Islet precursor cell (in vitro differentiated cells): ENCODE measurements at regions not wholly inside any gene's neighbourhood (a gene's known extent, or its start where the extent isn't known, plus 50 kb on each side); places are given as distances from the start of the nearest gene placed in this dataset.

ENCODE experiments used
- DNase-seq: peaks from one replicate; pipeline ENCODE4 v3.0.0-alpha.2; 2018

GRCh38 chrX:44096666-44097065, 123.5 kb upstream of the NDP start:
- no peak for DNase-seq

DNA sequence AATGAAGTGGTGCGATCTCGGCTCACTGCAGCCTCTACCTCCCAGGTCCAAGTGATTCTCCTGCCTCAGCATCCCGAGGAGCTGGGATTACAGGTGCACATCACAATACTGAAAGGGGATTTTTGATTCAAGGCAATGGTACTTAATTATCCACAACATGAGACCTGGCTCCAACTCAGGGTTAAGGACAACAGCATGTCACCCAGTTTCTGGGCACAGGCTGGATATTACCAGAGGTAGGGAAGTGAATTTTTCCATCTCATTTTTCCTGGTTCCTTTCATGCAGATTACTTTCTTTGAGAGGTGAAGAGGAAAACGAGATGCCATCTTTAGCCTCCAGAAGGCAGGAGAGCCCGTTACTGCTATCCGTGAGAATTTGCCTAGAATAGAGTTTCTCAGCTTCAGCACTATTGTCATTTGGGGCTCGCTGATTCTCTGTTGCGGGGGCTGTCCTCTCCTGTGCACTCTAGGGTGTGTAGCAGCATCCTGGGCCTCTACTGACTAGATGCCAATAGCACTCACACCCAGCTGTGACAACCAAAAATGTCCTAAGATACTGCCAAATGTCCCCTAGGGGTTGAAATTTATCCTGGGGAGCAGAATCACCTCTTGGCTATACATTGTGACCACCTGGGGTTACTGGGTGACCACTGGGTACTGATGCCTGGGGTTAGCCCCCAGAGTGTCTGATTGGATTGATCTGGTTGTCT, 121.8 kb upstream of the NDP start:
- no peak for DNase-seq

GRCh38 chrX:44093431-44093830, 120.2 kb upstream of the NDP start:
- no peak for DNase-seq

DNA sequence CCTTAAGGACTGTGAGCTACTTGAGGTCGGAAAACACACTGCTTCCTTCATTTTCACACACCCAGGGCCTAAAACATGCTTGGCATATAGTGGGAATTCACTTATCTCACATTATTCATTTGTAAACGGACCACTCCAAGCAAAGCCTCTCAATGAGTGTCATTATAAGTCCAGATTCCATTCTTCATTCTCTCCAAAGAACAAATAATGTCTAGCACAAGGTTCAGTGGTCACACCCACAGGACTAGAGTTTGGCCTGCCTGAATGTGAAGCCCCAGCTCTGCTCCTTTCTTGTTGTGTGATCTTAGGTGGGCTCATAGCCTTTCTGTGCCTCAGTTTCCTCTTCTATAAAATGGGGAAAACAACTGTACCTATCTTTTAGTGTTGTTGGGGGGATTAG, 119.6 kb upstream of the NDP start:
- DNase-seq: no peak

DNA sequence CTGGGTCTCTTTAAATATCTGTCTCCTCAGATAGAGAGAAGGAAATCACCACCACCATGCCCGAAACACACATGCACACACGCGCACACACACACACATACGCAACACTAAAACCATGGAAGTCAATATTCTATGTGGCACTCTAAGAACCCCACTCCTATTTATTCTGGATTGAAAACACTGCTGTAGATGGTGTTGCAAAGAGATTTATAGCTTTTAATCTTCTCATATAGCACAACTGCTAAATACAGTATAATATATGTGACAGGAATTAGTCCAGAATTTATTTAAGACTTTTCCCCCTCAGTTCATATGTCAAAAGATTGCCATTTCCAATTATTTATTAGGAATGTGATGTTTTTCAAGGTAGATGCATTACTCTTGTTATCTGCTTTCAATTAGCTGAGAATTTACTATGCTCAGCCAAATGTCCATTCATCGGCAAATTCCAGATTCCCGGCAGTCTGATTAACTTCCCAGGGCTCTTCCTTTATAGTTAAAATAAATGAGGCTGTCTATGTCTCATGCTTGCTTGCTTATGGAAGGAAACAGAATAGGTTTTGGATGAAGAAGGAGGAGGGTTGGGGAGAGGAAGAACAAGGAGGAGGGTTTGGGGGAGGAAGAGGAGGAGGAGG, 115.4 kb upstream of the NDP start:
- no peak for DNase-seq

- no peak for DNase-seq
These were observed 112.0 kb upstream of the NDP start for GRCh38 chrX:44085209-44085608.

DNA sequence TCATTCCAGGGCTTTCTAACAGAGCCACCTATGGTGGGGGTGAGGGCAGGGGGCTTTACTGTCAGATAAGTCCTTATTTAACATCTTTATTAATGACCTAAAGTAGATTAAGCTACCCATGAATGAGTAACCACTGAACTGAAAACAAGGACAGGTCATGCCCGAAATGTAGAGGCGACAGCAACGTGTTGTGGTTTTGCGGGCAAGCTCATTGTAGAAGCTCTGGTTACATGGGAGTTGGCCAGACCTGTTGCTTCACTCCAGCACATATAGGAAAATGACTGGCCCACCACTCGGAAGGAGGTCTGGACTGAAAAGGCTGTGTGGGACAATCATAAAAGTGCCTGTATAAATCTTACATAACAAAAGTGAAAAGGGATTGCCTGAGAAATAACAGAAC, 109.6 kb upstream of the NDP start:
- DNase-seq: no peak

GRCh38 chrX:44080083-44080482, 106.9 kb upstream of the NDP start:
- DNase-seq: no peak

GRCh38 chrX:44072631-44073030, 99.4 kb upstream of the NDP start:
- DNase-seq: no peak

- DNase-seq: peak; percentile 55
These were observed 98.8 kb upstream of the NDP start for GRCh38 chrX:44071847-44072551.

DNA sequence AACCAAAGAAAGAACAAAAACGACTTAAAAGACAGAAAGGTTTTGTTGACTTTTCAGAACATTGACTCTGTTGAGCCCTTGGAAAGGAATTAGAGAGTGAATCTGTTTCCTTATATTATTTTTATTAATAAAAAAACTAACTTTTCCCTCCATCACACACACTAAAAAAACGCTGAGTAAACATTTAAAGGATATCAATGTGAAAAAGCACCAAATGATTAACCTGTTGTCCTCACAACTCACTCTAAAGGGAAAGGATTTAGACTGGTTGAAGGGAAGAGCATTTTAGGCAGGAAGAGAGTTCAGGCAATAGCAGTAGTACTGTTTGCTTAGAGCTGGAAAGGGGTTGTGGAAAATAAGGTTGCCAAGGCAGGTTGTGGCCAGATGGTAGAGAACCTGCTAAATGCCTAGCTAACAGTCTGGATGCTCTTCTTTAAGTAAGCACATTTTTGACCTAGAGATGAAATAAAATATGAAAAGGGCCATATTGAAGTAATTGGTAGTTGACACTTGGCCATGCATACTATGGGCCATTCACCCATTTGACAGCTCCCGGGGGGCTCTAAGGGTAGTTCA, 98.0 kb upstream of the NDP start:
- no peak for DNase-seq

DNA sequence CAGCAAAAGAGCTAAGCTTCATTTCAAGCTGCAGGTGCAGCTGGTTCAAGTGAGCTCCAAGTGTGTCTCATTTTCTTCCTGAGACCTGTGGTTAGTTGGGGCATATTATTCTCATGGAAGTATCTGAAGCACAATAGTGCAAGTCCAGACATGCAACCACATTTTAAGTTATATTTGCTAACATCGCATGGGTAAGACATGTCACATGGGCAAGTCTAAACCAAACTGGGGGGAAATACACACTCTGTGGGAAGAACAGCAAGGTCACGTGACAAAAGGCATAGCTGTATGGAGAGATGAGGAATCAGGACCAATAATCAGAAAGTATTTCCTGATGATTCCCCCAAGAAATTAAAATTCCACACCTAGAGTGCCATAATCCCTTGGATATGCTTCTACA, 94.9 kb upstream of the NDP start:
- DNase-seq: no peak

- no peak for DNase-seq
These were observed 90.4 kb upstream of the NDP start for GRCh38 chrX:44063606-44064005.

- DNase-seq: peak; percentile 67
These were observed 89.7 kb upstream of the NDP start for GRCh38 chrX:44062840-44063239.

- peak; percentile 57 for DNase-seq
These were observed 88.9 kb upstream of the NDP start for GRCh38 chrX:44061968-44062614.

- no peak for DNase-seq
These were observed 87.0 kb upstream of the NDP start for GRCh38 chrX:44060221-44060620.

DNA sequence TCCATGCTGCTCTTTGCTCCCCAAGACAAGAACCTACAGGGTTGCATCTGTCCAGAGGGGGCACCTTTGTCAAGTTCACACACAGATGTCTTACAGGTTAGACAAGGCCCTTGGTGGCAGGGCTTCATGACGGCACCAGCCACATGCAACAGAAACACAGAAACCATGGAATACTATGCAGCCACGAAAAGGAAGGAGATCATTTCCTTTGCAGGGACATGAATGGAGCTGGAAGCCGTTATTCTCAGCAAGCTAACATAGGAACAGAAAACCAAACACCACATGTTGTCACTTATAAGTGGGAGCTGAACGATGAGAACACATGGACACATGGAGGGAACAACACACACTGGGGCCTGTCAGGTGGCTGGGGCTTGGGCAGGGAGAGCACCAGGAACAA, 85.1 kb upstream of the NDP start:
- DNase-seq: no peak

GRCh38 chrX:44055638-44056037, 82.4 kb upstream of the NDP start:
- DNase-seq: no peak

- no peak for DNase-seq
These were observed 81.8 kb upstream of the NDP start for GRCh38 chrX:44054863-44055601.

DNA sequence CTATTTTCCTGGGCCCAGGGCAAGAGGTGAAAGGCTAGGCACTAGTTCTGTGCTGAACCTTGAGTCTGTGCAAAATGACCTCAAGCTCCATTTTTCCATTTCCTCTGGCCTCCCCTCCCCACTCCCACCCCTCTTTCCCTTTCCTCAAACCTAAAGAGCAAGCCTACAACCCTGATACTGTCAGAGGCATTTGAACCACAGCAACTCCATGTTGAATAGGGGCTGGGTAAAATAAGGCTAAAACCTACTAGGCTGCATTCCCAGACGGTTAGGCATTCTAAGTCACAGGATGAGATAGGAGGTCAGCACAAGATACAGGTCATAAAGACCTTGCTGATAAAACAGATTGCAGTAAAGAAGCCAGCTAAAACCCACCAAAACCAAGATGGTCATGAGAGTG, 71.9 kb upstream of the NDP start:
- DNase-seq: peak; percentile 60

- DNase-seq: no peak
These were observed 70.3 kb upstream of the NDP start for GRCh38 chrX:44043496-44043895.

DNA sequence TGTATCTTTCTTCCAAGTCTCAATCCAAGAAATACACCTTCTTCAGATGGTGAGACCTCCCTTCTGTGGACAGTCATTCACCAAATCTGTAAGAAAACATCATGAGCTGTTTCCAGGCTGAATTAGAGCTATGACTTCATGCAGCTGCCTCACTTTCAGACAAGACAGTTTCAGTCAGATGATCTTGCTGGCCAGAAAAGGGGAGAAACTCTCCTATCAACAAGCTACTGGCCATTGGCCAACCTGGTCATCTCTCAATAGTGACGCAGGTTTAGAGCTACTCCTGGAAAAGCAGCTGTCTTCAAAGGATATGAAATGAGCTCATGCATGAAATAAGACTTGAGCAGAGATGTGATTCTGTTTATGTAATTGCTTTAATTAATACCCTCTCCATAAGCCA, 69.6 kb upstream of the NDP start:
- no peak for DNase-seq

- DNase-seq: no peak
These were observed 68.9 kb upstream of the NDP start for GRCh38 chrX:44042116-44042515.
